HG02763 (cell line): ENCODE measurements at regions not wholly inside any gene's neighbourhood (a gene's known extent, or its start where the extent isn't known, plus 50 kb on each side); places are given as distances from the start of the nearest gene placed in this dataset.

ENCODE experiments used
- ATAC-seq: cut with Tn5 transposase; IDR thresholded peaks from one replicate; pipeline ENCODE4 v1.9.1; 2021; ENCODE audit warnings: mild to moderate bottlenecking, moderate library complexity; ENCODE audit not compliant: unreplicated experiment

DNA sequence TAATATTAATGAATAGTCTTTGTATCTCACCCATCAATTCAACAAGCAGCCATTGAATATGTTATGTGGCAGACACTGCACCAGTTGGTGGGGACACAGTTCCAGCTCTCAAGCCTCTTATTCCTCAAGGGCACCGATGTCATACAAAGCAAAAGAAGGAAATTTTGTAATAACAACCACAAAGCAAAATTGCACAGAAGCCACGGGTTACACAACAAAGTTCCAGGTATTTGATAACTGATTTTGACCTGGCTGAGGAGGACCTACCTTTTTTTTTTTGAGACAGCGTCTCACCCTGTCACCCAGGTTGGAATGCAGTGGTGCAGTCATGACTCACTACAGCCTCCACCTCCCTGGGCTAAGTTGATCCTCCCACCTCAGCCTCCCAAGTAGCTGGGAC is 266.7 kb downstream of the FOXO1 start:
- no peak for ATAC-seq

DNA sequence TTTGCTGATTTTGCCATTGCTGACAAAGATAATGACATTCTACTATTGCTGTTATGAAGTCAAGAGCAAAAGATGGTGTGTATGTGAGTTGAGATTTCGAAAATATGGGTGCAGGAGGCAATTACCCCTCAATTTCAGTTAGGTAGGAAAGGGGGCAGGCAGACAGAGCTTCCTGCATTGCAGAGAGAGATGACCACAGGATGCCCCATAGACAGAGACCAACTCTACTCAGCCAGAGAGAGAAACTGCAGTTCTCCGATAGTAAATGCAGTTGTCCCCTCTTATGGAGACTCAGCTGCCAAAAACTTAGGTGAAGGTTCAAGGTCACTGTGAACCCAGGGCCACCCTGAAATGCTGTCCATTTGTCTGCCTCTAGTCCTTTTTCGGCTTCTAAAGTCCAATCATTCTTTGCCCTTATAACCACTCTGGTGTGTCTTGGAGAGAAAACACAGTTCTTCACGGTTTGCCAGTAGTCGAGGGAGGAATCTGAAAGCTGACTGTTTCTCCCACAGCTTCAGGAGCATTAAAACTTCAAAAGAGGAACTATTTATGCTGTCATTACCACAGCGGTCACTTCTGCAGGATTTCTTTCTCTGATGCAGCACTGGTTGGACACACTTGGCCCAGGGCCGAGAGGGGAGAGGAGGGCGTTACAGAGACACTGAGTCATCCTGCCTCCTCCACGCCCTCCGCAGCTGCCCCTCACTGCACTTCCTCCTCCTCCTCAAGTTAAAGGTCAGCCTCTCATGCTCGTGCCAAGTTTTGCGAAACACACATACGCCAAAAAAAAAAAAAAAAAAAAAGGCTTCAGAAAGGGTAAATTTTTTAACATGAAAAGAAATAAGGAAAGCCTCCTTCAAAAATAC is 264.3 kb downstream of the FOXO1 start:
- ATAC-seq: peak; percentile 94

DNA sequence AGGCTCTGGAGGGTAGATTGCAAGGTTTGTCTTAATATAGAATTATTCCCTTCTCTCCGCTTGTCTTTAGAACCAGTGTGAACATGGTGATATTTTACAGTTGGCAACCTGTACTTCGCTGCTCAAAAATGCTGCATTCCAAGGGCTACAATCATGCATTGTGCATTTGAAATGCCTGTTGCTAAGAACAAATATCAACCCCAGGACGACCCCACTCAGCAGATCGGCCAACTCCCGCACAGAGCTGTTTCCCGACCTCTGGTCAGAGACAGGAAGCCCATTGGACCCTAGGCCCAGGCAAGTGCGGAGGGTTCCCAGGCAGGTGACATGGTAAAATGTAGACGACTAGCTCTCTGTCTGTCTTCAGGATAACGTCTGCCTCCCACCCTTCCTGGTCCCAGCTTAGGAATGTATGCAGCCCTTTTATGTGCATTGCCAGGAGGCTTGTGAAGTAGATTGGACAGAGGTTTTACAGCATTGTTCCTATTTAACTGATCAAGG is 263.5 kb downstream of the FOXO1 start:
- no peak for ATAC-seq

DNA sequence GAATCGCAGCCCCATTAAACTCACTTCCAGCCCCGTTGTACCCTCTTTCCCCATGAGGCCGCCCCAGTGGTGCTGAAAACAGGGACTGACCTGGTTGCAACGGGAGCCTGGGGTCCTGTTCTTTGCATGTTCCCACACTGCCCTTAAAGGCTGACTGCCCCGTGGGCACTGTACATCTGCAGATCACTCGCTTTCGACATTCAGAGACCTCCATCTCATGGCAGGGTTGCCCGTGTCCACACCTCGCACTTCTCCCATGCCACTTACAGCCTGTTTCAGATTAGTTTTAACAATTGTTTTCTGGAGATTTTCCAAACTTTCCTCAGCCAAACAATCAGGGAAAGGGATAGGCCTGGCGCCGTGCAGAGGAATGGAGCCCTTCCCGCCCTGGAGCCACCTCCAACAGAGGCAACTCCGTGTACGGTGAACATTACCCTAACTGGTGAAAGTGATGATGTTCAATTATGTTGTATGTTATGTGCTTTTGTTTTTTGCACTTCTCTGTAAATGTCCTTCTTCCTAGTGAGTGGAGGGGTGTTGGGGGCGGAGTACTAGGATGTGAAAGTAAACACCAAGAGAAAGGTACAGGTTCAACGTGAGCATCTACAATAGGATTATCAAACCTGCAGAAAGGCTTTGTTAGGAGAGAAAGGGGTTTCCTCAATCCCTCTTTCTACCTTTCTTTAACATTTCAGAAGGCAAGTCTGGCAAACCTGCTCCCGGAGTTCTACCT is 262.8 kb downstream of the FOXO1 start:
- no peak for ATAC-seq

DNA sequence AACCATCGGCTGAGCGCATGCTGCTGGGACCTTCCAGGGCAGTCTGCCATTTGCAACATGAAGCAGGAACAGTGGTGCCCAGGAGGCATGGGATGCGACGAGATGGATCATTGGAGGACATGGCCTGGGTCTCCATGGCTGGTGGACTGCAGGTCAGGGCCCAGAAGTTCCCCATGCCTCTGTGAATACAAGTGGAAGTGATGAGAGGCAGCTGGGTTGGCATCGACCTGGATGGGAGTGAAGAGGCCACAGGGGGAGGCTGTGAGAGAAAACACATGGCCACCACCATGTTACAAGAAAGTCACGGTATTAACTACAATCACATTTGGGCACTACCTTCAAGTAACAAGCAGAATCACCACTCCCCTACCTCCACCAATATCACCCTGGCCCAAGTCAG is 262.0 kb downstream of the FOXO1 start:
- ATAC-seq: no peak

DNA sequence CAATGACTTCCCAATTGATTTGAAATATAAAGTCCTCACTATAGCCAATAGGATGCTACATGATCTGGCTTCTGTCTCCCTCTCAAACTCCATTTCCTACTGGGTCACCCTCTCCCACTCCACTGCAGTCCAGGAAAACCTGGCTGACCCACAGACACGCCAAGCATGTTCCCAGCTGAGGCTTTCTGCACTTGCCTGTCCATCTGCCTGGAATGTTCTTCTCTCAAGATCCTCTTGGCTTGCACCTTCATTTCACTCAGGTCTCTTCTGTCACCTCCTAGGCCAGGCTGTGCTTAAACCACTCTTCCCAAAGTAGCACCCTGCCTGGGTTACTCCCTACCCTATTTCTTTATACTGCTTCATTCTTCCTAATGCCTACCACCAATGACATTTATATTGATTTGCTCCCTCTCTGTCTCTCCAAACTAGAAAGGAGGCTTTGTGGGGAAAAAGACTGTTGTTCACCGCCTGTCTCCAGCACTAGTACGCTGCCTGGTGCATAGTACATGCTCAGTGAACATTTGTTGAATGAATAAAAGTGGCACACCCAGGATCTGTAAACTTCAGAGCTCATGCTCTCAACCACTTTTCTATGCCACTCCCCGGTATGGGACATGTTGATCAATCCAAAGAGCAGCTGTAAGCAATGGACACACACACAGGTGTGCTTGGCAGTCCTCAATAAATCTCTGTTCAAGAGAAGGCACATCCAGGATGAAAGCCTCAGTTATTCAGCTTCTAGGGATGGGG is 261.3 kb downstream of the FOXO1 start:
- no peak for ATAC-seq

DNA sequence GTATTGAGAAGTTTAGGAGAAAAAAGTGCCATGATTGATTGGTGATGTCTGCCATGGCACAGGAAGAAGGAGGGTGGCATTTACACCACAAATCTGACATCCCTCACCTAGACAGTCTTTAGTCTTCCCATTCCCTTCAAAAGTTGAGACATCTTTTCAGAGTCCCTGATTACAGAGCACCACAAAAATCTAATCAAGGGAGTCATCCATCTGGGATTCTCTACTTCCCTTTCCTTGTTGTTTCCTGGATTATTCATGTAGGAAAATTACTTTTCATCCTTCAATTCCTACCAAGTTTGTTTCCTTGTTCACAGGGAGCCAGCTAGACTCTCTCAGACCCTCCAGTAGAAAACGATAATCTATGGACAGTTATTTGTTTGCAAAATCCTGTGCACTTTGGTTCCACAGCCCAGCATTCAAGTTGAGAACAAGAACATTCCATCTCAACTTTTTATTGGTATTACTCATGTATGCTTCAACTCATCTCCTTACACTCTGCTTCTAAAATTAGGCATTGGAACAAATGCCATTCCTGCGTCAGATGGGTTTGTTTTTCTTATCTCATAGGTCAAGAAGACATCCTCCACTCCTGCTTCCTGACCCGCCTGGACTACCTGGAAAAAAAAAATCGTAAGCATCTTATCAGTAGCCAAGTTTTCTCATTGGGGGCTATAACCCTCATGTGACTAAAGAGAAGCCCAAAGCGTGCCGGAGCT is 259.9 kb downstream of the FOXO1 start:
- no peak for ATAC-seq

DNA sequence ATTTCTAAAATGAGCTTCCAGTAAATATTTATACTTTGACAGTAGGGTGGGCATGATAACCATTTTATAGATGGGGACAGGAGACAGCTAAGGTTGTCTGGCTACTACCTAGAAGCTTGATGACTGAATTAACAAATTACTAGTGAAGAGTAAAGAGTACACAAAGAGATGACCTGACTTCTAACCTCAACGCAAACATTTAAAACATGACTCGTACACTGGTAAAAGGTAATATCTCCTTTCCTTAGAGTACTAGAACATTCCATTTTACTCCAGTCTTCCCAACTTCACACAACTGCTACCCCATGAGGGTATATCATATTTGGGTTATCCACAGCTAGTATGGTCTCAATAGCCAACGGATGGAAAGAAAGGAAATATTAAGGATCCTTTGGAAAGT is 258.9 kb downstream of the FOXO1 start:
- no peak for ATAC-seq

DNA sequence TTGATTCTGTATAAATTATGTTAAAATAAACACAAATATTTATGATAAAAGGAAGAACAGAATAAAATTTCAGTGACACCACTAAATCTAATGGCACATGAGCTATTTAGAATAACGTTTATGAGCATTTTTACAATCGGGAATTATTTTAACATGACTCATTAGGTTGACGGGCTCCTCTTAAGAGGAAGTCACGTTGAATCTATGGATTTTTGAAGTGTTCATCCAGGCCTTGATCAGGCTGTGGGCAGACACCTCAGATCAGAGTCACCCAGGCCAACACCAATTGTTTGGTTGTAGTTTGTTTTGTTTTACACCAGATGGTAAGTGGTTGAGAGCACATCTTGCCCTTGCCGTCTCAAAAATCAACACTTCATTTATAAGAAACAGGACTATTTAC is 257.8 kb downstream of the FOXO1 start:
- no peak for ATAC-seq

DNA sequence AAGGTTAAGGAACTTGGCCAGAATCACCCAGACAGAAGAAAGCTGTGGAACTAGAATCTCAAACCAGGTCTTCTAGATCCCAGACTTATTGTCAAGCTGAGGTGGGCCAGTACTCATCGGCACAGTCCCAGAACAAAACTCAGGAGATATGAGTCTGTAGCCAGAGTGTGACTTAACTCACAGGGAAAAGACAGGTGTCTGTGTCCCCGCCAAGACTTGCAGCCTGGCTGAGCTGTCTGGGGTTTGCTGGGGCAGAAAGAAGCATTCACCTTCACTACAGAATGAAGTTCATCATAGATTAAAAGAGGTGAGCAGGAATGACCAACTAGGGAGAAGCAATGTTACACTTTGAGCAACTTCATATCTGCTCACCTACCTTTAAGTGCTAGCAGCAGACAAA is 257.2 kb downstream of the FOXO1 start:
- ATAC-seq: no peak

DNA sequence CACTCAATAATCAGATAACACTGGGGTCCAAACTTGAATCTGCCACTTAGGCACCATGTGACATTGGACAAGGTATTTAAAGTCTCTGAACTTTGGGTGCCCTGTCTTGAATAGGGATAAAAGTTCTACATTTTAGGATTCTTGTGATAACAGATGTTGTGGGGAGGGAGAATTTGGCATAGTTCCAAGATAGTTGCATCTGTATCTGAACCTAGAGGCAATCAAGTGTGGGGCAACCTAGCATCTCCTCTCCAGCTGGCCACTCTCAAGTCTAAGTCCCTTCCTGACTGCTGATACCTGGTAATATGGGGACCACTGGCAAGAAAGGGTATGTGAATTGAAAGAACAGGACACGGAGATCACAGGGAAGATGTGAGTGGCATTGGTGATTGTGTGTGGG is 256.1 kb downstream of the FOXO1 start:
- no peak for ATAC-seq

DNA sequence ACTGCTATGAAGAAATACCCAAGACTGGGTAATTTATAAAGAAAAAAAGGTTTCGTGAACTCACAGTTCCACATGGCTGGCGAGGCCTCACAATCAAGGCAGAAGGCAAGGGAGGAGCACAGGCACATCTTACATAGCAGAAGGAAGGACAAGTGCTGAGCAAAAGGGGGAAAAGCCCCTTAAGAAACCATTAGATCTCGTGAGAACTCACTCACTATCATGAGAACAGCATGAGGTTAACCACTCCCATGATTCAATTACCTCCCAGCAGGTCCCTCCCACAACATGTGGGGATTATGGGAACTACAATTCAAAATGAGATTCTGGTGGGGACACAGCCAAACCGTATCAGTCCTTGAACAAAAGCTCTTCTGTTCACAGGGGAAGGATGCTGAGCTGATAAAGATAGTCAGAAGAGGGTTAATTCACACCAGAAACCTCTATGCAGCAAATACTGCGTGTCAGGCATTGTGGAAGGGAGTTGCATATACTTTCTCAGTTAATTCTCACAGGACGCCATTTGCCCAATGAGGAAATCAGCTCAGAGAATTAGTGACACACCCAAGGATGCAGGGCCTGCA is 246.2 kb downstream of the FOXO1 start:
- no peak for ATAC-seq

DNA sequence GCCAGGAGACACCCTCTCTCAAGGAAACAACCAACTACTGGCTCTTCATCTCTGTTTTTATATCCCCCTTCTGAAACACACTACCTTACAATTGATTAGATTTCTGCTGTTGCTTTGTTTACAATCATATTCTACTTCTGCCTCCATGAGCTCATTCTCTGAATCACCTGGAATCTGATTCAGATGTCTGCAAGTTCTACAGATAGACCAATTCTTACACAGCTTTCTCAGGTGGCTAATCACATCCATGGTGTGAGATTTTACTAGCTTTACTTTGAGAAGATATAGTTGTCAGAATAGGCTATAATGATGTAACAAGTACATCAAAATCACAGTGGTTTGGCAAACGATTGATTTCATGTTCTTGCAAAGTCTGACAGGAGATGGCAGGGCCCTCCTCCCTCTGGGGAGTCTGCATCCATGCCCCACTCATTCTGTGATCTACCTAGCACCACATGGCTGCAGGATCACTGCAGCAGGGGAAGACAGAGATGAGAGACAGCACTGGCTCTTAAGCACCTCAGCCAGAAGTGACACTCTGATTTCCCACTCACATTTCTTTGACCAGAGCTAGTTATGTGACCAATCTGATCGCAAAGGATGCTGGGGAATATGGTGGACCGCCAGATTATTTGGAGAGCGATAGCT is 243.7 kb downstream of the FOXO1 start:
- no peak for ATAC-seq

DNA sequence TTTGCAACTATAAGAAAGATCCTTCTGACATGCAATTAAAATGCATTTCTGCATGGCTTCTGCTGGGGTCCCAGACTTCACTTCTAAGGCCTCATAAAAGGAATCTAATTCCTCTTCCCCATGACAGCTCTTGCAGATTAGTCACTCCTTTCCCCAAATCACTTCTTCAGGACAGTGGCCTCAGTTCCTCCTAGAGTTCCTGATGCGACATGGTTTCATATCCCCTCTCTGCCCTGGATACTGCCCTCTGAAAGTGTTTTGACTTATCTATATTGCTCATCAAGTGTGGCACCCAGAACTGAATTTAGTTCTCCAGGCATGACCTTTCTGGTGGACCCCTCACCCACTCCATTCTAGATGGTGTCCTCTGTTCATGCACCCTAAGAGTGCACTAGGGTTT is 238.1 kb downstream of the FOXO1 start:
- no peak for ATAC-seq

DNA sequence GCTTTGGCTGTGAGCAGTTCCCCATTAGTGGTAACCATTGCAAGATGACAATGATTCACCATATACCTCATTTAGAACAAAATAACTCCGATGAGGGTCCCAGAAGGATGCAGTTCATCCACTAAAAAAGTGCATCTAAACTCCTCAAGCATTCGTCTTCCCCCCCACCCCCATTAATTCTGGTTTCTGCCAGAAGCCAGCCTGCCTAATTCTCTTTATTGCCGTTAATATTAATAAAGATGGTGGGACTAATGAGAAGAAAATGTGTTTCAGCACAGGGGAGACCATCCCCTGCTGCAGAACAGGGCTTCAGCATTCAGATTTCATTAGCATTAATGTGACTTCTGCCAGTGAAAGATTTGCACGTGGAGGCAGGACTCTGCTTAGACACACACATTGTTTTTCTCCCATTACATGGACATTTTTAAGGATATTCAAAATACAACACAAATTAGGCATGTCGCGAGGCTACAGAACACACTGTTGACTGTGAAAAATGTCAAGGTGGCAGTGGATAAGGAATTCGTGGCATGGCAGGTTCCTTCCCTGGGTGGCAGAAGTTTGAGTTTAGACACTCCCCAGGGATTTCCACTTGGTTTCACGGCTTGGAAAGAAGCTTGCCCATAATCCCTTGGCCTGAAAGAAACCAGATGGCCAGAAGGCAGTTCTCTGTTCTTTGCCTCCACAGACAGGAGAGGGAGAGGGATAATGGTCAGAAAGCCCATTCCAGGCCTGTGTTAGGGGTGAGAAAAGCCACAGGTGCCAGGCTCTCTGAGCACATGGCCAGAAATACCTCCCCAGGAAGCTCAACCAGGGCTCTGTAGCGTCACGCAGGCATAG is 236.5 kb downstream of the FOXO1 start:
- no peak for ATAC-seq

DNA sequence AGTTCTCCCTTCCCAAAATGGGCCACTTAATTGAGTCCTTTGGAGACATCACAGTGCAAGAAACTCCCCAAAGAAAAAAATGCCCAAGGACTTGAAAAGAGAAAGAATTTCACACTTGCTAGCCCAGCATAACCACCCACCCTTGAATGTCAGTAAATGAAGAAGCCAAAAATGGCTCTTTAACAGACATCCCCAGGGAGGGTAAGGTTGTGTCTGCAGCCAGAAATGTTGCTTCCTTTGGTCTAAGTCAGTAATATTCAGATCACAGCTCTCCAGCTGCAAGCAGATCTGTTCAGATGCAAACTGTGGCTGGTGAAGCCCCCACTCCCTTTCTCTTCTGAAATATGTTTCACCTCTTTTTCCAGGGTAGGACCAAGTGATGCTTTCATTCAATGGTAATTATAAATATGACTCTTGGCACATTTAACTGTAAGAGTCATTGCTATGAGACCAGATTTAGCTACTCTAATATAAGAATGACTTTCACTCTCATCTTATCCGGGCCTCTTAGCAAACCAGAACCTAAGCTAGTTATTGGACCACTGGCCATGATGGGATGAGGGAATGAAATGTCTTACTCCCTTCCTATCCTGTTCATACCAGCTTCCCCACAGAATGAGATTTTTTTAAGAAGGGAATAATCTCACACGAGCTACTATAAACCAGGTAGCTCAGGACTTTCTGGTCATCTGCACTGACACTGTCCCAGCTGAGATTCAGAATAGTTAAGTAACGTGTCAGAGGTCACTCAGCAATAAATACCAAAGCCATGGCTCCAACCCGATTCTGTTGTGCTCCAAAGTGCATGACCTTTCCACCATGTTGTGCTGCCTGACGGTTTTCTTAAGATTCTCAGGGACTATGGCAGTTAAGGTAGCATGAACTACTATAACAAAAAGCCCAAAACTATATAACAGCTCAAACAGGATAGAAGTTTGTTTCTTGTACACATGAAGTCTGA is 234.1 kb downstream of the FOXO1 start:
- peak; percentile 66 for ATAC-seq

DNA sequence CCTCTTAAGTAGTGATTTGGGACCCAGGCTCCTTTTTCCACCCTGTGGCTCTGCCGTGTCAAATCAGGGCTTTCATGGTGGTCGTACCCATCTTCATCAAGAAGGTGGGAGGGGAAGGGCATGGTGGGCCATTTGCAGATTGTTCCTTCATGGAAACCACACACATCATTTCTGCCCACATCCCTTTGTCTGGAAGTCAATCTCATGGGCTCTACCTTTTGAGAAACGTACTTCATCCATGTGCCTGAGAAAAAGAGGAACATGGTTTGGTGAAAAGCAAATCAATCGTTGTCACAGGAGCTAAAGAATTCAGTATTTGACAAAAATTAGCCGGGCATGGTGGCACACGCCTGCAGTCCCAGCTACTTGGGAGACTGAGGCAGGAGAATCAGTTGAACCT is 233.4 kb downstream of the FOXO1 start:
- ATAC-seq: no peak

DNA sequence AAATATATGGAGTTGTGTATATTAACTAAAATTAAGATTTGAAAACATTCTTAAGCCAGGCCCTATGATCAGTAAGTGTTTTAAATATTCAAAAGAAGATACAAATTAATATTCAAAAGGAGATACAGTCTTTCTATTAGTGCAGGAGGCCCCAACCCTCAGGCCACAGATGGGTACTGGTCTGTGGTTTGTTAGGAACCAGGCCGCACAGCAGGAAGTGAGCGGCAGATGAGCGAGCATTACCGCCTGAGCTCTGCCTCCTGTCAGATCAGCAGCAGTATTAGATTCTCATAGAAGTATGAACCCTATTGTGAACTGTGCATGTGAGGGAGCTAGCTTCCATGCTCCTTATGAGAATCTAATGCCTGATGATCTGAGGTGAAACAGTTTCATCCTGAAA is 232.9 kb downstream of the FOXO1 start:
- ATAC-seq: peak; percentile 43
